ENCODE measurements at regions not wholly inside any gene's neighbourhood (a gene's known extent, or its start where the extent isn't known, plus 50 kb on each side); places are given as distances from the start of the nearest gene placed in this dataset.

DNA sequence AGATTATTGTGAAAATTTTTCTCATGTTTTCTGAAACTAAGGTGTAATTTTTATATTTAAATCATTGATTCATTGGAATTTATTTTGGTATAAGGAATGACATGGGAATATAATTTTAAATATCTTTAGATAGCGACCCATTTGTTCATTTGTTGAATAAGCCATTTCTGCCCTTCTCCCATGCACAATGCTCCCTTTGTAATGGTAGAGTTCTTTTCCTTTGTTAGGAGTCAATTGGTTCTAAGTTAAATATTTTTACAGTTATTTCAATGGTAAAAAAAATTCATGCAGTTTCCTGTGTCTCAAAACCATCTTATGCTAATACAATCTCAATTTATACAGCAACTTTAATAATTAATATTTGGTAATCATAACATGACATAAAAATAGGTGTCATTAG, 218.8 kb upstream of the C11orf87 start:
- no peak for TF ChIP-seq POLR2A (IDR thresholded peaks at IDR 0.05; ENCODE audit: low read length)
- TF ChIP-seq, protein P1, sequence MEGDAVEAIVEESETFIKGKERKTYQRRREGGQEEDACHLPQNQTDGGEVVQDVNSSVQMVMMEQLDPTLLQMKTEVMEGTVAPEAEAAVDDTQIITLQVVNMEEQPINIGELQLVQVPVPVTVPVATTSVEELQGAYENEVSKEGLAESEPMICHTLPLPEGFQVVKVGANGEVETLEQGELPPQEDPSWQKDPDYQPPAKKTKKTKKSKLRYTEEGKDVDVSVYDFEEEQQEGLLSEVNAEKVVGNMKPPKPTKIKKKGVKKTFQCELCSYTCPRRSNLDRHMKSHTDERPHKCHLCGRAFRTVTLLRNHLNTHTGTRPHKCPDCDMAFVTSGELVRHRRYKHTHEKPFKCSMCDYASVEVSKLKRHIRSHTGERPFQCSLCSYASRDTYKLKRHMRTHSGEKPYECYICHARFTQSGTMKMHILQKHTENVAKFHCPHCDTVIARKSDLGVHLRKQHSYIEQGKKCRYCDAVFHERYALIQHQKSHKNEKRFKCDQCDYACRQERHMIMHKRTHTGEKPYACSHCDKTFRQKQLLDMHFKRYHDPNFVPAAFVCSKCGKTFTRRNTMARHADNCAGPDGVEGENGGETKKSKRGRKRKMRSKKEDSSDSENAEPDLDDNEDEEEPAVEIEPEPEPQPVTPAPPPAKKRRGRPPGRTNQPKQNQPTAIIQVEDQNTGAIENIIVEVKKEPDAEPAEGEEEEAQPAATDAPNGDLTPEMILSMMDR (IDR thresholded peaks at IDR 0.05), result no peak
- TF ChIP-seq, protein P2, sequence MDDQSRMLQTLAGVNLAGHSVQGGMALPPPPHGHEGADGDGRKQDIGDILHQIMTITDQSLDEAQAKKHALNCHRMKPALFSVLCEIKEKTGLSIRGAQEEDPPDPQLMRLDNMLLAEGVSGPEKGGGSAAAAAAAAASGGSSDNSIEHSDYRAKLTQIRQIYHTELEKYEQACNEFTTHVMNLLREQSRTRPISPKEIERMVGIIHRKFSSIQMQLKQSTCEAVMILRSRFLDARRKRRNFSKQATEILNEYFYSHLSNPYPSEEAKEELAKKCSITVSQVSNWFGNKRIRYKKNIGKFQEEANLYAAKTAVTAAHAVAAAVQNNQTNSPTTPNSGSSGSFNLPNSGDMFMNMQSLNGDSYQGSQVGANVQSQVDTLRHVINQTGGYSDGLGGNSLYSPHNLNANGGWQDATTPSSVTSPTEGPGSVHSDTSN (IDR thresholded peaks at IDR 0.05), result no peak
- TF ChIP-seq SMC3 (IDR thresholded peaks at IDR 0.05), result no peak
- no peak for TF ChIP-seq SREBF2 (IDR thresholded peaks at IDR 0.05)
- TF ChIP-seq, protein P3, sequence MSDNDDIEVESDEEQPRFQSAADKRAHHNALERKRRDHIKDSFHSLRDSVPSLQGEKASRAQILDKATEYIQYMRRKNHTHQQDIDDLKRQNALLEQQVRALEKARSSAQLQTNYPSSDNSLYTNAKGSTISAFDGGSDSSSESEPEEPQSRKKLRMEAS (IDR thresholded peaks at IDR 0.05), result no peak
